ENCODE measurements at regions not wholly inside any gene's neighbourhood (a gene's known extent, or its start where the extent isn't known, plus 50 kb on each side); places are given as distances from the start of the nearest gene placed in this dataset.

DNA sequence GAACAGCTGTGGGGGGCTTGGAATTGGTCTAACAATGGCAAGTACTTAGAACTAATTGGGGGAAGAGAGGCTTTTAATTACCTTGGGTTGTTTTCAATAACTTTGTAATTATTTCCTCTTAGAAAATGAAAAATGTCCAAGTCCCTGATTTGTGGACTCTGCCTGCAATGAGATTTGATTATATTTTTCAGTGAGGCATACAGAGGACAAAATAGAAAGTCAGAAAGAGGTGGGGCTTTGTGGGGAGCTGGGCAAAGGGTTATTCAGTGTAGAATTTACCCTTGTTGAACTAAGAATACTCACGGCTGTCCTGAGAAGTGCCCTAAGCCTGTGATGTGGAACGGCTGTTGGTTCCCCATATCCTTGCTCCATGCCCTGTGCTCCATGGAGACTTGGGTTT is 153.0 kb downstream of the ICE1 start:
- DNase-seq = no peak

DNA sequence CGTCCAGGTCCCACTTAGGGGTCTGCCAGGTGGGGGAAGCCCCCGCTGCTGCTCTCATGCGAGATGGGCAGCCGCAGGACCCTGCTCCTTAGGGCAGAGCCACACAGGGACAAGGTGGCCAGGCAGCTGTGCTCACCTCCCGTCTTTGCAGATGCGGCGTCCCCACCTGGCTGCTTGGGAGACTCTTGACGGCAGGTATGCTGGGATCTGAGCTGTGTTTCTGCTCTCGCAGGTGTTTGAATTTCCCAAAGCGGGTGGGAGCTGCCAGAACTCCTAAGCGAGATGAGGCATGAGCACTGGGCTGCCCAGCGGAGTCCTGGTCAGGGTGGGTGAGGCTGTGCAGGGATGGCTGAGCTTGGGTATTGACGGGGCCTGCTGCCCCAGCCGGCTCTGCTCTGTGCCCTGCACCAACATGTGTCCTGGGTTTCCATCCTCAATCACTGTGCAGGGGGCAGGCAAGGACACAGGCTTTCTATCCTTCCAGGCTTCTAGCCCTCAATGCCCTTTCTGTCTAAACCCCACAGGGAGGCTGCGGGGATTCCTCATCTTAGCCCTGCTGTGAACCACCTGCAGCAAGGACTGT is 151.4 kb downstream of the ICE1 start:
- no peak for DNase-seq

DNA sequence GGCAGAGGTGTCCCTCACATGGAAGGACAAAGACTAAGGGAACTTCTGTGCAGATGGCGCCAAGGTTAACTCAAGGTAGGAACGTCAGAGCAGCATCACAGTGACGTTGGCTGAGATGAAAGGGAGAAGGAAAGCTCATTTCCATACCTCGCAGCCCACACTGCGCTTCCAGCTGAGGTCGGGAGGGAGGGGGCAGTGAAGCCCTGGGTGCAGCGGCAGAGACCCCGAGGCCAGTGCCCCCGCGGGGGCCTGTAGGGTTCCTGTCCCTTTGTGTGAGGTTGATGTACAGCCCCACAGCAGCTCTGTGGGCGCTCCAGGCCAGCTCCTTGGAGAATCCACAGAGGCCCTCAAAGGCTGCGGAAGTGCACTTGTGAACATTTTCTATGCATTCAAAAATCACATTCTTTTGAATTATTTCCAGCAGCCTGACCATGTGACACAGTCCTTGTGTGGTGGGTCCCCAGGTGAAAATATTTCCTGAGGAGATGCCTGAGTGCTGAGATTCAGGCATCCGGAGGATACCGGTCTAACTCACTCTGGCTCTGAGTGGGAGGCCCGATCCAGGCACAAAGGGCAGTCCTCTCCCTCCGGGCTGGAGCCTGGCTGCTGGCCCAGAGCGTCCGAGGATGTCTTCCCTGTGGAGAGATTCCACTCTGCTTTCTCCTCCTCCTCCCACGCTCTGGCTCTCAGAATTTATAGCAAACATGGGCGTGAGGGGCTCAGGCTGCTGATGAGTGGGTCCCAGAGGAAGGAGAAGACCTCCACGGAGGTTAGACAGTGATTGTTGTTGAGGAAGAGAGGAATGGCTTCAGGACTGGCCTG is 150.7 kb downstream of the ICE1 start:
- DNase-seq = no peak

DNA sequence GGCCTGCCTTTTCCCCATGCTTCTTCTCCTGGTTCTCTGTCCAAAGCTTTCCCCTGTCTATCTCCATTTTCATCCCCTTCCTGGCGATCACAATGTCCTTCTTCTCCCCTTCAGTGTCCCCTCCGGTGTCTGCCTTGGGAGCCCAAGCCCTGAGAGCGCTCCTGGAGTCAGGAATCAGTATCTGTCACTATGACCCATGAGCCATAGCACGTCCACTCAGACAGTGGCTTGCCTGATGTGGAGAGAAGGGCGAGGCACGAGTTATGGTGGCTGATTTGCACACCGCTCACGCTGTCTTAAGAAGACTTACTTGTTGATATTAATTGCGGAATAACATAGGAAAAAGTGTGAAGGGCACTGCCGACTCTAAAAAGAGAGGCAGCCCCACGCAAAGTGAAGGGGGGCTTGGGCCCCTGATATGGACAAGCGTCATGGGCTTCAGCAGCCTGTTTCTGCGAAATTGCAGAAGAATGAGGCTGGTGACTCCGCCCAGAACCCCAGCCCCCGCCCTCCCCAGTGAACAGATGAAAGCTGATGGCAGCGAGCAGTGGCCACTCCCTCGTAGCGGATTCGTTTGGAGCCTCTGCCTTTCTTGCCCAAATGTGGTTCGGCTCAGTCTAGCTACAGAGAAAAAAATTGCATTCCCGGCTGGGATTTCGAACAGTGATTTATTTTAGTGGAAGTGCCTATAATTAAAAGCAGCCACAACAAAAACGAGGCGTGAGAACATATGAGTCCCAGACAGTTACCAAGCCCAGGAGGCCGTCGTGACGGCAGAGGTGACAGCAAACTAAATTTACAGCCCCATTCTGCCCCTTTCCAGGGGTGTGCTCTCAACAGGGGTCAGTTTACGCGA is 149.8 kb downstream of the ICE1 start:
- DNase-seq = no peak

DNA sequence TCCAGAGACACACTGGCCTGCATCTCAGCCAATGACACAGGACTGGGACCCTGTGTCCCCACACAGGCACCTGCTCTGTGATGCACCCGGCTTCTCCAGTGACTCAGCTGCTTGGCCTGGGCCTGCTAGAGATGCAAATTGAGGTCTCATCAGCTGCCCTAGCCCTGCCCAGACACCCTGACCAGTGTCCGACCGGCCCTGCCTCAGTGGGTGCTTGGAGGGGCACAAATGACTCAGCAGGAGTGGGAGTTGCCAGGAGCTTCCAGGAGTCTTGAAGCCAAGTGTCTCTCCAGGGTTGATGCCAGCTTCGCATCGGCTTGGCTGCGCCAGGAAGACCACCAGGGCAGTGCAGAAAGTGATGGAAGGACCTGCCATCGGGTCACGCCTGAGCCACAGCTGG is 148.2 kb downstream of the ICE1 start:
- DNase-seq = no peak

DNA sequence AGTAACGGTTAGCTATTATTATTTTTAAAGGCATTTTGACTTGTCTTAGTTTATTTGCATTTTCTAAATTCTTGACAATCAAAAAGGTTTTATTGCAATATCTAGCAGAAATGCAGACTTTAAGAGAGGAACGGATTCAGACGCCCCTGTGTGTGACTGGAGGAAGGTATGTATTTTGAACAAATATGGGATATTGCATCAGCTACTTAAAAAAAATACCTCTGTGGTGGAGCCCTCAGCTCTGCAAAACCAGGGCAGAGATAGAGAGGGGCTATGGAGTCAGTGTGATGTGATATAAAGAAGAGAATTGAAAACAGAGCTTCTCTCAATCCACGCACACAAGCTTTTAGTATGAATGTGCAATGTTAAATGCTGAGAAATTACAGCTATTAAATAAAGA is 142.4 kb downstream of the ICE1 start:
- no peak for DNase-seq

DNA sequence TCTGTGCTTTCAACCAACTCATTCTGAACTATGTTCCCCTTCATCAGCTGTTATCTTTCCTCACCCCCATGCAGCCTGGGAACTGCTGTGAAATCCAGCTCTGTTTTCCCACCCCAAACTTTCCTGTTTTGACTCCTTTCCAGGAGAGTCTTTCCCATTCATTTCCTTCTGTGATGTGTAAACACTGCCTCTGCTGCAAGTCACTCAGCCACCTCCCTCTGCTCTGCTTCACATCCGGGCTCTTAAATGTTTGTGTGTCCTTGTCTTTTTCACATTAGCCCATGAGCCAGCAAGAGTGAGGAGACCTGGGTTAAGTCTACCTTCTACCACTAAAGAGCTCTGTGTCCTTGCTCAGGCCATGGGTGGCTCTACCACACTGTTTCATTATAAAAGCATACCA is 137.5 kb downstream of the ICE1 start:
- DNase-seq = no peak

DNA sequence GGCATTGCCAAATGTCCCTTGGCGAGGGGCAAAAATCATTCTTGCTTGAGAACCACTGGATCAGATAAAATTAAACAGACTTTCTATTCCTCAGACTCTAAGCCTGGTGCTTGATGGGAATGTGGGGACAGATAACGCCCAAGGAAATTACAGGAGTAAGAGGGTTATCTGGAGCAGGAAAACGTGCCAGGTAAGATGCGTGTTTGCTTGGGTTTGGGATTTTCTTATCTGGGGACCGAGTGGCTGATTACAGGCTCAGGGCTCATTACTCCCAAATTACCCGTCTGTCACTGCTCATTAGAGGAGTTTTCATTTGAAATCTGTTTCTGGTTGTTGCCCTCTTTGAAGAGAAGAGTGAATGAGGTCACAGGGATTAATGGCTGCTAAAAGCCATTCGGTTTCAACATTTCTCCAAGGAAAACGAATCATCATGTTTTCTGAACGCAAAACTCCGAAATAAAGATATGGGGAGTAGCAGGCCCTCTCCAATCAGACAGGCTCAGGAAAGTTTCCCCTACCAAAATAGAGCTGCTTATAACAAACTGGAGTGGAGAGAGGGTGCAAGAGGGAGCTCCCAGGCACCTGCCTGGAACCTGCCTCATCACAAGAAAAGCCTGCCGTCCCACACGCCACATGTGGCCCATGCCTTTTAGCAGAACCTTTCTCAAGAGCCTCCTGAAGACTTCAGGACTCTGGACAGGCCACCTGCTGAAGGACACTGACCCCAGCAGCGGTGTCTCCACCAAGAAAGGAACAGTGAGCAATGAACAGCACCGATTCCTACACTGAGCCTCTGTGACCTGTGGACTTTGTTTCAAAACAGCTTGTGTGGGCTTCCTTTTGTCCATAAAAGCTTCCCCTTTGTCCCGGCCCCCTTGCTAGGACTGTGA is 136.4 kb downstream of the ICE1 start:
- no peak for DNase-seq

DNA sequence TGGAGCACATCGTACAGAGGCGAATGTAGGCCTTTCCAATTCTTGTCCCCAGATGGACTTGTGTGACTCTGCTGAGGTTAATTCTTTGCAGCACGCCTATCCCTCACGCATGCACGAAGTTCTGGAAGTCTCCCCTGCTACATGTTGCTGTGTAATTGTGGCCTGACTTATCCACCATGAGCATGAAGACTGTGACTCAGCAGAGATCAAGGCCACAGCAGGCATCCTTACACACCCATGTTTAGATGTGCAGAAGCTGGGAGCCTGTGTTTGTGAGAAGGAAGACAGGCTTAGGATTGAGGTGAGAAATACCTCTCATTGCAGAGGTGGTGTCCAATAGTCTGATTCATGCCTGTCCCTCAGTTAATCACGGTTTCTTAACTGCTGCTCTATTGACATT is 135.6 kb downstream of the ICE1 start:
- no peak for DNase-seq

DNA sequence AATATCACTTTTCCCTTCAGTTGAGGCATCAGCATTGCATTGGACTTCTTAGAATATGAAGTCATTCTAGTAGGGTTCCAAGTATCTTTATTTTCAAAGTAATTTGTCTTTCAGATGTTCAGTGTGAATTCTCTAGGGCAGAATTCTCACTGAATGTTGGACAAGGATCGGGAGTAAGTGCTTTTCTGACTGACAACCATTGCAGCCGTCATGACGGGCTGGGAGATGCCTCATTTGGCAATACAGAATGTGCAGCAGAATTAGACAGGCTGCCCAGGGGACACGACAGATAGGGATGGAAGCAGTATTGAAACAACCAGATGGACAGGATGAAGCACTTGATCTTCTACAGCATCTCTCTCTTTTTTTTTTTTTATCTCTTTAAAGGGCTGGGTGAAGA is 129.0 kb downstream of the ICE1 start:
- DNase-seq = no peak

DNA sequence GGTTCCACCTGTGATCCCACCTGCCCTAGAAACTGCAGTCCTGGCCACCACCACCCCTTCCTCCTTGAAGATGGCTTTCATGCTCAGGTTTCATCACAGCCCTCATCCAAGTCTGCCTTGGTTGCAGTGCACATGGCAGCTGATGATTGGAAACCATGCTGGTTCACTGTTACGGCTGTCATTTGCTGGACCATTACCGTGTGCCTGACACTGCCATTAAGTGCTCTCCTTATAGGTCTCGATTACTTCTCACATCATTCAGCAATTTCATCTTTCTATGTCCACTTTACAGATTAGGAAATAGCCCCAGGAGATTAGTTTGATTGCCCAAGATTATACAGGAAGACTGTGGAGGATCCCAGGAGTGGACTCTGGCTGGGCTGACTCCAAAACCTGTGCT is 123.9 kb downstream of the ICE1 start:
- no peak for DNase-seq

DNA sequence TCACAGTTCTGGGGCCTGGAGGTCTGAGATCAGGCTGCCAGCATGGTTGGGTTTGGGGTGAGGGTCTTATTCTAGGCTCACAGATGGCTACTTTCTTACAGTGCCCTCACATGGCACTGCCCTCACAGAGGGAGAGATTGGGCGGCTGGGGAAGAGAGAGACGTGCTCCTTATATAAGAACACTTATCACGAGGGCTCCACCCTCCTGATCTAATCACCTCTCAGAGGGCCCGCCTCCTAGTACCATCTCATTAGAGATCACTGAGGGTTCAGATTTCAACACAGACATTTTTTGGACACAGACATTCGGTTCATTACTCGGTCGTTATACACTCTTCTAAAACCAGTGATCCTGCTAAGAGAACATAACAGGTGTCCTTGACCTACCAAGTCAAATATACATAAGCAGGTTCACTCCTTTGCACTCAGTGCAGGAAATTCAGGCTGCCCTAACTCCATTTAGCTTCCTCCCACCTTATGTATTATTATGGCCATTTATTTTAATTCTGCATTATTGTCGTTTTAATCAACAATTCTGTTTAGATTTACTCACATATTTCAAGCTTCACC is 121.7 kb downstream of the ICE1 start:
- no peak for DNase-seq

DNA sequence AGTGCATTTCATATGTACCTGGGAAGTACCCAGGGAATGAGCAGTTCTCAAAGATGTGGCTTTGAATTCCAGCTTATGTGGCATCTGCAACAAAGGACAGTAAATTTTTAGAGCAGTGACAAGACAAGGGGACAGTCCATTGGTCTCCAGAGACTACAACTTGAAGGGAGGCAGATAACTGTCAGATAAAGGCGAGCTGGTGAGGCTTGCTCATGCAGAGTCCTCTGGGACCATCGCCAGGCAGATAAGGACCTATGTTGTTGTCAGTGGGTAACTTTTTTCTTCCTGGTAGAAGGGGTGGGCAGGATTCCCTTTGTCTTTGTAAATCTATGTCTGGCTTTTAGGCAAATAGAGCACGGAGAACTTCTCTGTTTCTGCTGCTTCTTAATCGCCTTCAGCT is 120.2 kb downstream of the ICE1 start:
- DNase-seq = no peak

DNA sequence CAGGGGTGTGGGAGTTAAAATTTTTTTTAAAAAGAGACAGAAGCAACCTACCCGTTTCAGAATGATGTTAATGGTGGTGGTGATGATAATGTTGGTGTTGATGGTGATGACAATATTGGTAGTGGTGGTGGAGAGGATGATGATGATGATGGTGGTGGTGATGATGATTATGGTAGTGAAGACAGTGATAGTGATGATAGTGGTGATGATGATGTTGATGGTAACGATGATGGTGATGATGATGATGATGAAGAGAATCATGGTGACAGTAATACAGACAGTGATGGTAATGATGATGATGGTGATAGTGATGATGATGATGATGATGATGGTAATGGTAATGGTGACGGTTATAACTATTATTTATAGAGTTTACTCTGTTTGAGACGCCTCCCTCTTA is 117.6 kb downstream of the ICE1 start:
- no peak for DNase-seq
